WERI-Rb-1 (cell line): ENCODE measurements at regions not wholly inside any gene's neighbourhood (a gene's known extent, or its start where the extent isn't known, plus 50 kb on each side); places are given as distances from the start of the nearest gene placed in this dataset.

Experiments used
- DNase-seq: peaks from one replicate; pipeline ENCODE4 v3.0.0-alpha.2; 2020
- H3K27ac ChIP-seq: fragments of 250-450 bp; sonication (Bioruptor Pico); 2 replicates; pipeline ENCODE4 v1.5.1; 2020; ENCODE audit warnings: mild to moderate bottlenecking, moderate library complexity
- H3K27me3 ChIP-seq: fragments of 250-450 bp; sonication (Bioruptor Pico); 2 replicates; pipeline ENCODE4 v1.5.1; 2021; ENCODE audit warnings: mild to moderate bottlenecking, low read depth, moderate library complexity; ENCODE audit not compliant: insufficient read depth, severe bottlenecking
- H3K36me3 ChIP-seq: fragments of 250-450 bp; sonication (Bioruptor Pico); 2 replicates; pipeline ENCODE4 v1.5.1; 2020; ENCODE audit warnings: mild to moderate bottlenecking, moderate library complexity
- H3K4me3 ChIP-seq: 2 replicates; pipeline ENCODE4 v1.5.1; 2011; ENCODE audit warnings: low read depth, mild to moderate bottlenecking, control low read depth, low read length
- H3K9me3 ChIP-seq: fragments of 250-450 bp; sonication (Bioruptor Pico); 2 replicates; pipeline ENCODE4 v1.5.1; 2021; ENCODE audit warnings: mild to moderate bottlenecking, moderate library complexity; ENCODE audit not compliant: severe bottlenecking
- TF ChIP-seq, protein P1 (sequence below): IDR thresholded peaks from 2 replicates; pipeline ENCODE4 v1.5.1; 2011; ENCODE audit warnings: low read depth, mild to moderate bottlenecking, control low read depth, inconsistent platforms, low read length

DNA sequence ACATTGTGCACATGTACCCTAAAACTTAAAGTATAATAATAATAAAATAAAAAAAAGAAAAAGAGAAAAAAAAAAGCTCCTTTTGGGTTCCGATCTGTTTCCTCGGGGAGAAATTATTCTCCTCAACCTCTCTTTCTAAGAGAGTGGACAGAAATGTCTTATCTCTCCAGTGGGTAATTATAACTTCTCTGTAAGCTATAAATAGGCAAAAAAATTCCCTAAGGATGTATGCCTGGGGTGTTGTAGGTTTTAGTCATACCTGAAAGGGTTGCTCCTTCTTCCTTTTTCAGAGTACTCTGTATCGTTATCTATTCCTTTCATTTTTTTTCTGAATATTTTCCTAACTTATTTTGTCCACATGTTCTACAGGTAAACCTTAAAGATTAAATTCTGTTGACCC lies 169.7 kb upstream of the PTPRK start:
- DNase-seq: no peak
- Histone ChIP-seq H3K27ac (no peak overlapping the region), H3K27me3 (no peaks in the 10 kb centered on the region)

DNA sequence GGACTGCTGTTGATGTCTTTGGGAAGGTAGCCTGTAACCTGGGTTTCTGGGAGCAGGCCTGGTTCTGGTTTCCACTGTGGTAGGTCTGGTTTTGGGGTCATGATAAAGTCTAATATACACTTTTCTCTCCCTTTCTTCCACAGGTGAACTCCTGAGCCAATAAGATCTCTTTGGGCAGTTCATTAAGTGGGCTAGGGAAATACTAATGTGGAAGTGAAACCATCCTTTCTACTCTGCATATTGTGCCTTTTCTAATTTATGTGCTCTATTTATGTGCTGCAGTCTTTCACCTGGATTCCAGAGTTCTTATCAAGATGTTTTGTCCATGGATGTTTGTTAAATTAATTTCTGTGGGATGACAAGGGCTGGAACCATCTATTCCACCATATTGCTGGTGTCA lies 165.7 kb upstream of the PTPRK start:
- no peak overlapping the region for H3K4me3 ChIP-seq
- DNase-seq: no peak
- H3K27ac ChIP-seq: no peak overlapping the region
- H3K36me3 ChIP-seq: no peaks in the 10 kb centered on the region
- TF ChIP-seq, protein P1, sequence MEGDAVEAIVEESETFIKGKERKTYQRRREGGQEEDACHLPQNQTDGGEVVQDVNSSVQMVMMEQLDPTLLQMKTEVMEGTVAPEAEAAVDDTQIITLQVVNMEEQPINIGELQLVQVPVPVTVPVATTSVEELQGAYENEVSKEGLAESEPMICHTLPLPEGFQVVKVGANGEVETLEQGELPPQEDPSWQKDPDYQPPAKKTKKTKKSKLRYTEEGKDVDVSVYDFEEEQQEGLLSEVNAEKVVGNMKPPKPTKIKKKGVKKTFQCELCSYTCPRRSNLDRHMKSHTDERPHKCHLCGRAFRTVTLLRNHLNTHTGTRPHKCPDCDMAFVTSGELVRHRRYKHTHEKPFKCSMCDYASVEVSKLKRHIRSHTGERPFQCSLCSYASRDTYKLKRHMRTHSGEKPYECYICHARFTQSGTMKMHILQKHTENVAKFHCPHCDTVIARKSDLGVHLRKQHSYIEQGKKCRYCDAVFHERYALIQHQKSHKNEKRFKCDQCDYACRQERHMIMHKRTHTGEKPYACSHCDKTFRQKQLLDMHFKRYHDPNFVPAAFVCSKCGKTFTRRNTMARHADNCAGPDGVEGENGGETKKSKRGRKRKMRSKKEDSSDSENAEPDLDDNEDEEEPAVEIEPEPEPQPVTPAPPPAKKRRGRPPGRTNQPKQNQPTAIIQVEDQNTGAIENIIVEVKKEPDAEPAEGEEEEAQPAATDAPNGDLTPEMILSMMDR: no peak
- no peaks in the 10 kb centered on the region for H3K27me3 ChIP-seq
- H3K9me3 ChIP-seq: no peaks in the 10 kb centered on the region

More for the DNA sequence above, 169.7 kb upstream of the PTPRK start:
- Histone ChIP-seq H3K4me3 (no peak overlapping the region), H3K36me3 (no peaks in the 10 kb centered on the region), H3K9me3 (no peaks in the 10 kb centered on the region)
- TF ChIP-seq, protein P1: no peak

DNA sequence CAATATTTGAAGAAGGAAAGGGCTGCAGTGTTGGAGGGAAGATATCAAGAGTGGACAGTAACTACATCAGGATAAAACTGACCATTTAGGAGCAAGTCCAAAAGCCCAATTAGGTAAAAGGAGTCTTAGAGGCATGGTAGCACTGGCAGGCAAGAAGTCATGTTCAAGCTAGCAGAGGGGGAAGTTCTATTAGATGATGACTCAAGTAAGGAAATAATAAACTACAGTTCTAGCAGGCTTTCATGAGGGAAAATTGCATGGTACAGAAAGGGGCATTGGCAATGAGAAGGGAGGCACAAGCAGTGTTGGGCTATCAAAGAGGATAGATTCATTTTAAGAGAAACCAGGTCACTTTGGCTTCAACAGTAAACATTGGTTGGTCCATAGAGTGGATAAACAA lies 156.1 kb upstream of the PTPRK start:
- H3K27ac ChIP-seq: no peak overlapping the region
- H3K4me3 ChIP-seq: no peak overlapping the region
- TF ChIP-seq, protein P1: no peak
- no peaks in the 10 kb centered on the region for H3K36me3 ChIP-seq
- H3K27me3 ChIP-seq: no peaks in the 10 kb centered on the region
- H3K9me3 ChIP-seq: no peaks in the 10 kb centered on the region
- no peak for DNase-seq

DNA sequence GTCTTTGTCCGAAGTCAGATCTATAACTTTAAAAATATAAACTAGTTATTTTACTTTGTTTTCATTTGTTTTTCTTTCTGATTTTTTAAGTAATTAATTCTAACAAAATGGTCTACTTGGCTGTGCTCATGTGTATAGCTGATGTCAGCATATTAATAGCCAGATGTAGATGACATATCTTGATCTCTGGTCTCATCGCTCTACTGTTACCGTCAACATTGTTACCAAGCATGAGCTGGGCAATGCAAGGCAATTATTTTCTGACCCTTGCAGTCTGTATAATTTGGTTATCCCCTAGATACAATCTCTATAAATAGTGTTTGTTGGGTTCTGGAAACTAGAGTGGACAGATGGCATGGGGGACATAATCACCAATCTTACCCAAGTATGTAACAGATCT lies 151.6 kb upstream of the PTPRK start:
- Histone ChIP-seq H3K27ac (no peak overlapping the region), H3K9me3 (no peaks in the 10 kb centered on the region), H3K27me3 (no peaks in the 10 kb centered on the region), H3K4me3 (no peak overlapping the region), H3K36me3 (no peaks in the 10 kb centered on the region)
- no peak for DNase-seq
- TF ChIP-seq, protein P1: no peak

DNA sequence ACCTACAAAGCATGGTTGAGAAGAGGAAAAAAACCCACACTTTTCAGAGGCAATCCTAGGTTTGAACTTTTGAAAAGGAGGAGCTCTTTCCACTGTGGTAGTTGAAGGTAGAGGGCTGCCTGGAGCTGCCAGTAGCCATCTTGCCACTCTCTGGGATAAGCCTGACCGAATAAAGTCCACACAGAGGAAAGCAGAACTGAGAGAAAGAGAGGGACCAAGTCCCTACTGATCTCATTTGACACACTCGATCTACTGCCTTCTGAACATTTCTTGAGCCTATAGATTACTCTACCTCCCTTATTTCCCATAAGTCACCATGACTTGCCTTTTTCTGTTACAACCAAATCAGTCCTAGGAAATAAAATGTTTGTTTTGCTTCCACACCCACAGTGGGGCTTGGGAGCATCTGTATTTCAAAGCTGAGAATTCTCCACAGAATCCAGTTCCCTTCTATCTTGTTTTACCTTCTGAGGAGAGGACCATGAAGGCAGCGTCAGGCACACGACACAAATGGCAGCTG lies 147.0 kb upstream of the PTPRK start:
- Histone ChIP-seq H3K27ac (no peak overlapping the region), H3K4me3 (no peak overlapping the region), H3K36me3 (no peaks in the 10 kb centered on the region), H3K9me3 (no peaks in the 10 kb centered on the region), H3K27me3 (no peaks in the 10 kb centered on the region)
- TF ChIP-seq, protein P1: no peak
- DNase-seq: no peak

DNA sequence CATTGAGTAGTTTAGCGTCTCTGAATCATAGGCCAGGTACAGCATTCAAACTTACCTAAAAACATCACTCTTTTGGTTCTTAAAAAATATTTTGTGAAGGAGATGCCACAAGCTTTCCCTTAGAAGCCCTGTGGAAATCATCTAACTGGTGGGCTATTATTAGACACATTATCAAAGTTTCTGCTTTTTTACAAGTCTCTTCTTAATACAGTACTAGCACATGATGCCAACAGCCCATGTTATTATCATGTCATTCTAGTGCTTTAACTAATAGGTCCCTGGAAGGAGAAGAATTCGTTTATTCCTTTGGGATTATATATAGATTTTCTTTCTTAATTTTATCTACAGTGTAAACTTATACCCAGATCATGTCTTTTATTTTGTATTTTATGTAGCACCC lies 146.0 kb upstream of the PTPRK start:
- H3K9me3 ChIP-seq: no peaks in the 10 kb centered on the region
- no peaks in the 10 kb centered on the region for H3K36me3 ChIP-seq
- H3K4me3 ChIP-seq: no peak overlapping the region
- H3K27ac ChIP-seq: no peak overlapping the region
- TF ChIP-seq, protein P1: no peak
- DNase-seq: no peak
- H3K27me3 ChIP-seq: no peaks in the 10 kb centered on the region
